NCI-H345 treated with DMSO at 0.1 percent for 48 hours (cell line): ENCODE measurements at regions not wholly inside any gene's neighbourhood (a gene's known extent, or its start where the extent isn't known, plus 50 kb on each side); places are given as distances from the start of the nearest gene placed in this dataset.

ENCODE experiments used
- DNase-seq: peaks from one replicate; lab custom pipeline; 2025; ENCODE audit not compliant: unreplicated experiment; lab: John Stamatoyannopoulos, UW

DNA sequence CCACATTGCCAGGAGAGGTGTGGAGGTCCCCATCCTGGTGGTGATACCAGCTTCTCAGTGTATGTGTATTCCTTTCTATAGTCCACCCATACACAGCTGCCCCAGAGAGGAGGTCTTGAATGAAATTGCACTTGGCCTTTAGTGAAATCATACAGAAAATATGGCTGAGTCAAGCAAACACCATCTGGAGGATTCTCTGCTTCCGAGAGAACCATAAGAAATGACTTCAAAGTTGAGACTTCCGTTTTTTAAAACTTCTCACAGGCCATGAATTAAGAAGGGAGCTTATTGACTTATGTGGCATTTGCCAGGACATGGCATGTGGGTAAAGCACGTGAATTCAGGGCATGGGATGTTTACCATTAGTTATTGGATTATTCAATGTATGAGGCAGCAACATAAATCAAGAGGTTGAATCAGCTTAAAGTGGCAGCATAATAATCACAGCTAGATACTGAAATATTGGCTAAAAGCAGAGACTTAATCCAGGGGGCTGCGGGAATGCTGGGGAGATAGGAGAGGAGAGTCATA lies 119.1 kb upstream of the MTNR1B start:
- DNase-seq = no peak

DNA sequence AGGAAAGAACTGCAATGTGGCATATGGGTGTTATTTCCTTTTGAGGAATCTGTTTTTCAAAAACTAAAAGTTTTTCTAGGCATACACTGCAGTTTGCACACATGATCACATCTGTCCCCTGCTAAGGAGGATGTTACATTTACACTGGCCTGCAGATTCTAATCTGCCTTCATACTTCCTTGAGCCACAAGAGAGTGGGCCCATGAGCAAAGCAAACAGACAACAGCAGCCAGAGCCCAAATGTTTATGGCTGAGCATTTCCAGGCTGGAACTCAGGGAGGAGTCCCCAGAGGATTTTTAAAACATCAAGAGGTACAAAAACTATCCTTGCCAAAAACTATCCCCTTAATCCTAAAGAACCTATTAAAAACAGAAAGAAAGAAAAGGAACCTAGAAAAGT lies 117.2 kb upstream of the MTNR1B start:
- DNase-seq = no peak

DNA sequence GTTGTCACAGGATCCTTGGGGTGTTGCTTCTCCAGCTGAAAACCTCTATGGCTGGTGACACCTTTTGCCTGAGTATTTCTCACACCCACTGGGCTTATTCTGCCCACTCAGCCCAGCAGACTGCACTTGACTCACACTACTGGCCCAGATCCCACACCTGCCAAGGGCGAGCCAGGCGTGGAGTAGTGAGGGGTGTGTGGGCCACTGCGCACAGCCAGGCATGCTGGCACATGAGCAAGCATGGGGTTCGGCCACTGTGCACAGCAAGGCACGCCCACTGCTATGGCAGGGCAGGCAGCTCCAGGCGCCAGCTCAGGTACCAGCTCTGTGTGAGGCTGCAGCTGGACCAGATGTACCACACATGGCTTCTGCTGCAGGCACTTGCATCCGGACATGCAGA lies 116.5 kb upstream of the MTNR1B start:
- no peak for DNase-seq

DNA sequence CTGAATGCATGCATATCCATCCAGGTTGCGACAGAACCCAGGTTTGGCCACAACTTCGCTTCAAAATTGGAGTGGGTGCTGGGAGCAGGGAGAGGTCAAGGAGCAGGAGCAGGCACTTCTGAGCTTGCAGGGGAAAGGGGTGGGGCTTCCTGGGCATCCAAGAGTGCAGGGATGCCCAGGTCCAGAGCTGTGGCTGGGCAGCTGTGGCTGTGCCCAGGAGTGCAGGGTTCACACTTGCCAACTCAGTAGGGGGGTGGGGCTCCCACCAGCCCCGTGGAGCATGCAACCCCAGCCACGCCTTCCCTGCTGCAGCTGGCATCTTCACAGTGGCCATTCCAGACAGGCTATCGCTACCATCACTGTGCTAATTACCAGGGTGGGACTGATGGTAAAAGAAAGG lies 115.3 kb upstream of the MTNR1B start:
- no peak for DNase-seq

DNA sequence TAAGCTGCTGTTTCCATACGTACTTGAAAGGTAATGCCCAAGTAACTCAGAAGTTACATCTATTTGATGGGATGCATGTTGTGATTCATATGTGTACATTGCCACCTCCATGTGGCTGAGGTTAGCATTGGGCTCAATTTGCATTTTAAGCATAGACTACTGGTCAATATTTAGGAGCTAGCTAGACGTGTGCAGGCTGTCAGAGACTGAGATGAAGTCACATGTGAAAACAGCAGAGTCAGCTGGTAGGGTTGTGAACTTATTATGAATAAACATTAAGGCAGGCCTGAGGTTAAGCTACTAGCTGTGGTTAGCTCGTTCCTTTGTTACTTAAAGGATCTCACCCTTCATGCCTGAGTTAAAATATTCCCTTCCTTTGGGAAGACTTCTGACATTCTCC lies 114.5 kb upstream of the MTNR1B start:
- no peak for DNase-seq

DNA sequence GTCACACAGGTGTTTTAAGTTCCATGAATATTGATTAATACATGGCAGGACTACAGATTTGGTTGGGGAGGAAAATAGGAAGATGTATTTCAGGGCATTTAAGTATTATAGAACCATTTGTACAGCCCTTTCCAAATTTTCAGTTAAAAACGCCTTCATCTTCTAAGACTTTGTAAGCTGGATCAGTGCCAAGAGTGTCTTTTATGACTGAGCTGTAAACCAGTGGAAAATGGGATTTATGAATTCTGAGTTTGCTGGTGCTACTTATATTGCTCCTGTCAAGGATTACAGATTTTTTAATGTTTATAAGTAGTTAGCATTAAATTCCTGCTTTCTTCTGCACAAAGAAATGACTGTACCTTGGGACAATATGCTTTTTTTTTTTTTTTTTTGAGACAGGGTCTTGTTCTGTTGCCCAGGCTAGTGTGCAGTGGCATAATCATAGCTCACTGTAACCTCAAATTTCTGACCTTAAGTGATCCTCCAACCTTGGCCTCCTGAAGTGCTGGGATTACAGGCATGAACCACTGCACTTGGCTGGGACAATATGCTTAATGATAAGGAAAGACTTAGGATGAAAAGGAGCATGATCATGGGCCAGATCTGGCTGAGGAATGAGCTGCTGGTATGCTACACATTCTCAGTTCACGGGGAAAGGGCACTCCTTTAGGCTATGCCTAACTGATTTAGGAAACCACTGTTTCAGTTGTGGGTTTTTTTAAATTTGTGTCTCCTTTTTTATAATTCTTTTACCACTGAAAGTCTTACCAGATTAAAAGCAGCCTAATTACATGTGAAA lies 113.6 kb upstream of the MTNR1B start:
- no peak for DNase-seq

DNA sequence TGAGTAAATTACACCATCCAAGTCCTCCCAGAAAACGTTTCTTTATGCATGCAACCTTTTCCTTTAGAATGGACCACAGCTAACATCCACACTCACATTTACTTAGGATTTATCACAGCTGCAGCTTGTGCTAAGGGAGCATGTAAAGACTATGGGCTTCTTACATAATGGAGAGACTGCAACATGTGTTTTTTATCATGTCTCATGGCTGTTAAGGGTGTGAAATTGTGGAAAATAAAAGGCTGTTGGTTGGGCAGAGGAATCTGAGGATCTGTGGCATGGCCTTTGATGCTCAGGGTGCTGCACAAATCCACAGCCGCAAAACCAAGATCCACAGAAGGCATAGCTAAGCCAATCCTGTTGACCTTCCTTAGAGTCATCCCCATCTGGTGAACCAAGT lies 112.0 kb upstream of the MTNR1B start:
- no peak for DNase-seq

DNA sequence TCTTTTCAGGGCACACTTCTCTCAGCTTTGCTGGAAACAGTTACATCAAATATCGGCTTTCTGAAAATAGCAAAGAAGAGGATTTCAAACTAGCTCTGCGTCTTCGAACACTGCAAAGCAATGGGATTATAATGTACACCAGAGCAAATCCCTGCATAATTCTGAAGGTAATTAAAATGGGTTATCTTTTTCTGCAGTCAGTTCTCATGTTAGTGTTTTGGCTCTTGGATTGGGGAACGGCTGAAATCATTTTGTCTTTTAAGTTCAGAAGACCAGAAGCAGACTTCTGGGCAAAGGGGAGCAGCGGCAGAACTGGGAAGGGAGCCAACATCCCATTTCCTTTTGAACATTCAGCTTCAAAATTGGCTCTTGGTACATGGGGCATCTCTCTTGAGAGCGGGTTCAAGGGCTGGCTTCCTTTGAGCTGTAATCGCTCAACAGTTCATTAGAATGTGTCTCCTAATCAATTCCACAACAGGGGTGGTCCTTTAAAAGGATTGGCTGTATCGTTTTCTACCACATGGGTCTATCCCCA lies 110.2 kb upstream of the MTNR1B start:
- peak; percentile 39 for DNase-seq

DNA sequence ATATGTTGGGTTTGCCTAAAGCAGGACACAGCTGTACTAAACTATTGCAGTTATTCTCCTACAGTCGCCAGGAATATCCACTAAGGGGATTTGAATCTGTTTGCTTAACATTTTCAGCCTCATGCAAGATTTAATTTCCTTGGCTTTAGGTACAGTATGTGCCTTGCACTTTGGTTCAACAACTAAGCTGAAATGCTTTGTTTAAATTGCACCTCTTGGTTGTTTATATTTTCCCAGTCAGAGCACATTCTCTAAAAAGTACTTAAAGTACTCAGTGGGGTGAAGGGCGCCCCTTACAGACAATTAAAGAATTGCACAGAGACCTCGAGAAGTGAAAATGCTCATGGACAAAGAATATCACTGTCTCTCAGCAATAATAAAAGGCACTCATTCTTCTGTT lies 107.8 kb upstream of the MTNR1B start:
- no peak for DNase-seq

DNA sequence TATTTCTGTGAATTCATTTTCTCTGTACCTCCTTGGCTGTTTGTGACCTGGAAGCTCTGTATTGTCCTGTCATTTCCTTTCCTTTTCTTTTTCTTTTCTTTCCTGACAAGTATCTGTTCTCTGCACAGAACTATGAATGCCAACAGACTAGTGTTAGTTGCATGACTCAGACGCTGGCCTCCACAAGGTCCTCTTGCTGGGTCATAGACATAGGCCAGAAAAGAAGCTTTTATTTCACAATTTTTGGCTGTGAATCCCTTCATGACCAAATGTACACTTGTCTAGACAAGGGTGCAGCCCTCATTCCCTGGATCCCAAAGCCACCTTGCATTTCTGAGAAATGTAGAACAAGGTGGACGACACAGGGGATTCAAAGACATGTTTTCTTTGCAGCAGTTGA lies 104.1 kb upstream of the MTNR1B start:
- no peak for DNase-seq

DNA sequence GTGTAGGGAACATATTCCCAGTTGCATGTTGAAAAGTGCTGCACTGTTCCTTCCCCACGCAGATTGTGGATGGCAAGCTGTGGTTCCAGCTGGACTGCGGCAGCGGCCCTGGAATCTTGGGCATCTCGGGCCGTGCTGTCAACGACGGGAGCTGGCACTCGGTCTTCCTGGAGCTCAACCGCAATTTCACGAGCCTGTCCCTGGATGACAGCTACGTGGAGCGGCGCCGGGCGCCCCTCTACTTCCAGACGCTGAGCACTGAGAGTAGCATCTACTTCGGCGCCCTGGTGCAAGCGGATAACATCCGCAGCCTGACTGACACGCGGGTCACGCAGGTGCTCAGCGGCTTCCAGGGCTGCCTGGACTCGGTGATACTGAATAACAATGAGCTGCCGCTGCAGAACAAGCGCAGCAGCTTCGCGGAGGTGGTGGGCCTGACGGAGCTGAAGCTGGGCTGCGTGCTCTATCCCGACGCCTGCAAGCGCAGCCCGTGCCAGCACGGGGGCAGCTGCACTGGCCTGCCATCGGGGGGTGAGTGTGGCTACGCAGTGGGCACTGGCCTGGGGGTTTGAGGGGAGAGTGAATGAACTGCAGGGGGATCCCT lies 102.7 kb upstream of the MTNR1B start:
- DNase-seq = no peak

DNA sequence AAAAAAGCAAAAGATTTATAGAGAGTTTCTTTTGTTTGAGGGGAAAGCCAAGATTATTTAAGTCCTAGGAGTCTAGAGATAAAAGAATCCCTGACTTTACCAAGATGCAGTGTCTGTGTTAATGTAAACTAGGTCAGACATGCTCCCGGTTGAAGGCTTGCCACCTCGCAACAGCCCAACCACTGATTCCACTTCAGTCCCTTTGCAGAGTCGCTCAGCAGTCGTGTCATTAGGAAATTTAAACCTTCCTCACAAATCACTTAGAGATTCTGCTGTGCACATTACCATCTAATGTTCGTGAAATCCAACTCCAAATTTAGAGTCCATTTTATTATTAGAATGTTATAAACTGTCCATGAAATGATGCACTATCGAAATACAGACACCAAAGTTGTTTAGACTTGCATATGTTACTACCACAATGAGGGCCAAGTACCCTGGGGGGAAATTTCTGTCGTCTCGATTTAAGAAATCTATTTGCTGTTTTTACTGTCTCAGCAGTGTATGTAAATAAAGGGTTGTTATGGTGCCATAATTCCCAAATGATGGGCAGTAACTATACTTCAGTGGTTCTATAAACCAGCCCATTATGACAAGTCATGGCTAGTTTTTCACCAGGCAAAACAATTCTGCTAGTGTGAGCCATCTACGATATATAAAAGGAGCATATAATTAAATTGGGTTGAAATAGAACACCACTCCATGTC lies 101.4 kb upstream of the MTNR1B start:
- DNase-seq = peak; percentile 97

DNA sequence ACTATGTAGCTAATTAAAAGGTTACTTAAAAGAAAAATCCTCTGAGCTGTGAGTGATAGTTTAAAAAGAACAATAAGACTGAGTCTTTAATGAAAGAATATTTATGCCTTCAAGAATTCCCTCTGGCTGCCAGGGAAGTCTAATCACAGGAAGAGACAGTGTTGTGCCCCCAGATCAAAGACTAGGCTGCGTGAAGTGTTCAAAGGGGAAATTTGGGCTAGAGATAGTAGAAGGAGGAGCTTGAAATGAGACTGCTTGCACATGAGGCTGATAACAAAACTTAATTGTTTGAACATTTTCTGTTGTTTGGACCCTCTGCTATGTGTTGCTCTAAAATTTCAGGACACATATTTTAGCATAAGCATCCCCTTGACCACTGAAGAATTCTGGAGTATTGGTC lies 99.7 kb upstream of the MTNR1B start:
- DNase-seq = no peak

DNA sequence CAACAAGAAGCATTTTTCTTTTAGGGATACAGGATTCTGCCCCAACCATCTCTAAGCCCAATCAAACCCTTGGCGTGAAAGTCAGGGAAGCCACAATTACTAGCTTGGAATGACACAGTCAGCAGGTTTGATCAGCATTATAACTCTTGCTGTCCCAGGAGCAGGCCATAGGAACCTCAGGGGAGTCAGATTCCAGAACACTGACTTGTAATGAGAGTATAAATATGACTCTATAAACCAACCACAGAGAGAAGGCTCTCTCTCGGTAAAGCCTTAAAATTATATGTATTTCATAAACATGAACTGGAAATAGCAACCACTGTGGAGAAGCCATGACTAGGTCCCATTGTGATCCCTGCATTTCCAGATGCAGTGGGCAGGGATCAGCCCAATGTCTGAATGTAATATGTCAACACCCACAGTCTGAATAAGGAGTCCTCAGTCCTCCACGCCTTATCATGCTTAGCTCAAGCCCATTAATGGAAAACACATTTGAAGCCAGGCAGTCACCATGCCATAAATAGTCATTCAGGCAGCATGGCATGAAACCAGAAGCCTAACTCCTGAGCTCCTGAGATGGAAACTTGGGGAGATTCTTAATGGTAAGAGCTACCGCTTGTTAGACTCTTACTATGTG lies 99.1 kb upstream of the MTNR1B start:
- no peak for DNase-seq

DNA sequence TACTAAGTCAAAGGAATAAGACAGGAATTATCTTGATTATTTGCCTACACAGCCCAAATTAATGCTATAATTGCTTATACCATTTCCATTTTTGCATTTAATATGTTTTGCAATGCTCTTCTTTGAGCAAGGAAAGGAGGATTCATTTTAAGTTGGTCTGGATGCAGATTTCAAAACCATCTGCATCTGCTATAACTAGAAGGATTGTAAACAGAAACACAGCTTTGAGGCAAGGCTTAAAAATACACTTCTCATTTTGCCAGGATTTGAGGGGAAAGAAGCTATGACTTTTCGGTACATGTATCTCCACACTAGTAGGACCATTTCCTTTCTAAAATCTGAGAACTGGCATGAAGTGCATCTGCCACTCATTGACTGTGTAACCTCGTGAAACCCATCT lies 95.9 kb upstream of the MTNR1B start:
- no peak for DNase-seq

DNA sequence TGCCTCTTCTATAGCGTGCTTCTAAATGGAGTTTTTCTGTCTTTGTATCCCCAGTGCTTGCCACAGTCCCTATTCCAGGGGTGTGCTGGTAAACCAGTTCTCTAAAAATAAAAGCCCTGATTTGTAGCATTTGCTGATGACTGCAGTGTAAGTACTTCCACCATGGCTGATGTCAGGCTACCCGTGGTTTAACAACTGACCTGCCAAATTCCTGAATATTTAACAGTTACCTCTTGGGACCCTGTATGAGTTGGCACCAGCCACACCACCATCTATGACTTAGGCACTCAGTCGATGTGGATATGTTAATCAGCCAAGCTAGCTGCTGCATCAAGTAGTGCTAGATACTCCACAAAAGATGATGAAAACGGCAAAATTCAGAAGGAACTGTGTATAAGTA lies 94.0 kb upstream of the MTNR1B start:
- DNase-seq = no peak

DNA sequence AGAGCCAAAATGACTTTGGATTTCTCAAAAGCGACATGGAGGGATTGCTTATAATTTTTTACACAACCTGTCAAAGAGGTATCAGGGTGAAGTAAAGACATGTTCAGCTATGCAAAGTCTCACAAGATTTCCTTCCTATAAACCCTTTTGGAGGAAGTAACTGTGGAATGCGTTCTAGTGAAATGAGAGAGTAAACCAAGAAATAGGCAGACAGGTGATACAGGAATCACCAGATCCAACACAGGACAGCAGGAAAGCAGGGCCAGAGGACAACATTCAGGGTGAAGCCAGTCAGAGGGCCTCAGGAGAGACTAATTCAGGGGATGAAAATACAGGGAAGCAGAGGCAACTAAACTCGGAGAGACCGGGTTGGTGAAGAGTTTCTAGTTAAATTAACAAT lies 90.4 kb upstream of the MTNR1B start:
- DNase-seq = no peak

DNA sequence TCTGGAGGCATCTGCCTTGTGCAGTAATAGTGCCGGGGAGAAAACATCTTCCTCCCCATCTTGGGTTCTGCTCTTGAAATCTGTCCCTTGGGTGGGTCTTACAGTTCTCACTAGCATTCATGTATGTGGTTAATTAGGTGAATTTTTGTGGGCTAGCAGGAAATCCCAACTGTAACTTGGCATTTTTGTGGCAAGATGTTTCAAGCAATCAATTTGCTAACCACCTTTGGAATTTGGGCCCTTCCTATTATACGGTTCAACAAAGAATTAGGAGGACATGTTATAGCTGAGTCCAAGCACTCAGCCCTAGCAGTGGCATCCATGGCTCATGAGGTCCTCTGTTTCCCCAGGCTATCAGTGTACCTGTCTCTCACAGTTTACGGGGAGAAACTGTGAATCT lies 89.1 kb upstream of the MTNR1B start:
- DNase-seq = no peak

DNA sequence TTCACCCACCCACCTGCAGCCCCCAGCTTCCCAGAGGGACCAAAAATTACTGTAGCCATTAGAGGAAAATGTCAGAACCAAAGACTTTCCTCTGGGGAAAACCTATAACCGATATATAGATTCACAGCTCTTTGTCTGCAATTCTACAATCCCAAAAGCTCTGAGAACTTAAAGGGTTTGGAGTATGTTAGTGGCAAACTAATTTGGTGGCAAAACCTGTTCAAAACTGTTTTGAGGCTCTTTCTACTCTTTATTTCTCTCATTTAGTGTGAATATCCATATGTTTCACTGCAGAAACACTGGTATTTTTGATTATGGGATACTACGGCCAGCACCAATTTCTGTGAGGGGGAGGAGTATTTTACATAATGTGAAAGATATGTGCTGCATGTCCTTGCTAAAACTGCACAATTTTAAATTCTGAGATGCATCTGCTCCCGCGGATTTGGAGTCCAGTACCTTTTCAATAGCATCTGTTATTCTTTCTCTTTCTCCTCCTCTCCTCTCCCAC lies 87.5 kb upstream of the MTNR1B start:
- no peak for DNase-seq

DNA sequence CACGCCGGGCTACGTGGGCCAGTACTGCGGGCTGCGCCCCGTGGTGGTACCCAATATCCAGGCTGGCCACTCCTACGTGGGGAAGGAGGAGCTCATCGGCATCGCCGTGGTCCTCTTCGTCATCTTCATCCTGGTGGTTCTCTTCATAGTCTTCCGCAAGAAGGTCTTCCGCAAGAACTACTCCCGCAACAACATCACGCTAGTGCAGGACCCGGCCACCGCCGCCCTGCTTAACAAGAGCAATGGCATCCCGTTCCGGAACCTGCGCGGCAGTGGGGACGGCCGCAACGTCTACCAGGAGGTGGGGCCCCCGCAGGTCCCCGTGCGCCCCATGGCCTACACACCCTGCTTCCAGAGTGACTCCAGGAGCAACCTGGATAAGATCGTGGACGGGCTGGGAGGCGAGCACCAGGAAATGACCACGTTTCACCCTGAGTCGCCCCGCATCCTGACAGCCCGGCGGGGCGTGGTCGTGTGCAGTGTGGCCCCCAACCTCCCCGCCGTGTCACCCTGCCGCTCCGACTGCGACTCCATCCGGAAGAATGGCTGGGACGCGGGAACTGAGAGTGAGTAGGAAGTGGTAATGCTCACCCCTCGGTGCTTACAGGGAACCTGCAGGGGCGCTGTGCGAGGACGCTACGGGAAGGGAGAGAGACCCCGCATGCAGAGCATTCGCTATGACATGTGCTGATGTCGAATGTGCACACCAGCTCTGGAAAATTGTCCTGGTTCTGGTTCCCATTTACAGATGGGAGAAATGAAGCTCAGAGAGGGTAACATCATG lies 86.4 kb upstream of the MTNR1B start:
- DNase-seq = no peak
